ENCODE measurements at regions not wholly inside any gene's neighbourhood (a gene's known extent, or its start where the extent isn't known, plus 50 kb on each side); places are given as distances from the start of the nearest gene placed in this dataset.
"Not testable (repeated sequence)": the region's sequence is repeated elsewhere in the genome, so short reads cannot be mapped to it uniquely, and the experiment has no call there.

DNA sequence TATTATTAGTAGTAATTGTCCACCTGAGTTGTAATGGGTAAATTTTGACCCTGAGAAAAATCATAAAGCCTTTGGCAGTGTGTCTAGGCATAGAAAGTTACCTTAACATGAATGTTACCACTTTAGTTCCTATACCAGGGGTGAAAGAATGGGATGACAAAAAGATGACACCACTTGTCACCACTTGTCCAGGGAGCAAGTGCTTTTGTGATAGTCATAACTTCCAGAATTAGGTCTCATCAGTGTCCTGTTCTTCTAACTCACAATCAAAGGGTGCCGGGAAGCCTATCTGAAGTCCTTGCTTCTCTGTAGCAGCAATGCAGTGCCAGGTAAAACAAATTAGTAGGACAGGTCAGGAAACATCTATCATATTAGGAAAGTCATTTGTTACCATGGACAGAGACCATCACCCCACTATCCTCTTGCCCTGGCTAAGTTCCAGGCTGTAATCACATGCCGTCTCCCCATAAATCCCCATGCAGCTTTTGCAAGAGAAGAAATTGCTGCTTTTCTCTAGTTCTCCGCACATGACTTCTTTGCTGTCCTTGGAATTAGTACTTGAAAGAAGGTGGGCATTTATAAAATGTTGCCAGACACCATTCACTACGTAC, 156.5 kb upstream of the SGCD start:
- DNase-seq = no peak

DNA sequence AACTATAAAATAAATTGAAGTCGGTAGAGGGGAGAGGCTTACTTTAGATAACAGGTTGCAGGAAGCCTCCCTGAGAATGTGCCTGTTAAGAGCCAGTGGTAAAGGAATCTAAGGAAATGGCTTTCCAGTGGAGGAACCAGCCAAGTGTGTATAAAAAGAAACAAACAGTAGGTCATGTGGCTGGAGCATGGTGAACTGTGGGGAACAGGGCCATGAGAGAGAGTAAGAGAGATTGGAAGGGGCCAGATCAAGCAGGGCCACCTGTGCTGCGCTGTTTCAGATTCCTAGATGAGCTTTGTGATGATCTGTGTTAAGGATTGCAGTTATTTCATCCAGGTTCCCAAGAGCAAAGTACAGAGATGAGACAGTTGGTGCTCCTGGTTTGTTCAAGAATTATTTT, 152.7 kb upstream of the SGCD start:
- DNase-seq = no peak

DNA sequence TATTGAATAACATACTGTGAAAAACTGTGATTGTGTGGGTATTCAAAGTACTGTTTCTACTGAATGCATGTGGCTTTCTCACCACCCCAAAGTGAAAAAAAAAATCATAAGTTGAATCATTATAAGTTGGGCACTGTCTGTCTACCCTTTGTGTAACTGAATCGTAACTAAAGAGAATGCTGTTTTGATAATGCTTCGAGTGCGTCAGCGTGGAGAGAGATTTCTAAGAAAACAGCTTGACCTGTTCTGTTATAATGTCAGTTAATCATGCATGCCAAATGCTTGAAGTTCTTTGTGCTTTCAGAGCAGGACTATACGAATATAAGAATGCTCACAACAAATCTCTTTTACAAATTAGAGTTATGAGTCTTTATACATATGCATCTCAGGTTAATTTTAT, 148.8 kb upstream of the SGCD start:
- DNase-seq = no peak

DNA sequence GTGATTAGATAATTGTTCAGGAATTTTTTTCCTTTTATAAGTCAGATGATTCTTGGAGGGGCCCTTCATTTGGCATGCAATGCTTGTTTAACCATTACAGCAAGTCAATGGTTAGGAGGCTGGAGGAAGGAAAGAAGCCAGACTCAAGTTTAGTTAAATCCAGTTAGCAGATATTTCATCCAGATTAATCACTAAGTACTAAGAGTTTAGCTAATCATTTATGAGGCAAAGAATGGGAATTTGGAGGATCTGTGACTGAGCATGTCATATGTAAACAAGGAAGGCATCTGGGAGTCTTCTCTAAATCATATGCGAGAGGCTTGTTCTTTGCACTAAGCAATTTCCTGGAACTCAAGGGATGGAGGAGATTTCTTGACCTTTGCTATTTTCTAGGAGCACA, 145.3 kb upstream of the SGCD start:
- no peak for DNase-seq

DNA sequence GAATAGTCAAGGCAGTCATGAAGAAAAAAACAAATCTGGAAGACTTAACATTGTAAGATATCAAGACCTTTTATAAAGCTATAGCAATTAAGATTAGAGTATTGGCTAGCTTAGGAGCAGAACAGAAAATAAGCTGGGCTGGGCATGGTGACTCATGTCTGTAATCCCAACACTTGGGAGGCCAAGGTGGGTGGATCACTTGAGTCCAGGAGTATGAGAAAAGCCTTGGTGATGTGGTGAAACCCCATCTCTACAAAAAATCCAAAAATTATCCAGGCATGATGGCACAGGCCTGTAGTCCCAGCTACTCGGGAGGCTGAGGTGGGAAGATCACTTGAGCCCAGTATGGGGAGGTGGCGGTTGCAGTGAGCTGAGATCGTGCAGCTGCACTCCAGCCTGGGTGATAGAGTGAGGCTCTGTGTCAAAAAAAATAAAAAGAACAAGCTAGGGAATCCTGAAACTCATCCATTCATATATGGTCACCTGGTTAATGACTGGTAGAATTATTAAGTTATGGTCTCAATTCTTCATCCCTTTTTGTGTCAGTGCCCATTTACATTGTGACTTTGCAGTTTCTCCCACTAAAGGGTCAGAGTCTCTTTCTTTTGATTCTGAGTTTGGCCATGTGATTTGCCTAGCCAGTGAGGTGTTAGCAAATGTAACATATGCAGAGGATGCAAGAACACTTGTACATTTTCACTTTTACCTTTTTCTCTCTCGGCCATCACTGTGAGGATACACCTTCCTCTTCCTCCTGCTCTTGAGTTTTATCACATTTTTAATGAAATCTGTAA, 144.6 kb upstream of the SGCD start:
- no peak for DNase-seq

DNA sequence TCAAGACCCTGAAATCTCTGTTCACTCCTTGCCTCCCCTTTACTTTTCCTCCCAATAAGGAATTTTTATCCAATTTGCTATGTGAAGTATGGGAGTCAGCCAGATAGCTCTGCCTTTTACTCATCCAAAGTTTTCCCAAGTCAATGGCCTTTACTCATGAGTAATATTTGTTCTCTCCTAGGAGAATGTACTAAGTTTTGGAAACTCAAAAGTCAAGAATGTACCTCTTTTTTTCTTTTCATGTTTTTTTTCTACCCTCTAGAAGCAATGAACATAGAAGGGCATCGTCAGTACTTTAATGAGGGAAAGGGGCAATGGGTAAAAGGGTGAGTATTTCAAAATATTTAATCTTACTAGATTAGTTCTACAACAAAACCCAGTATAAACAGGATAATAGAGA, 140.2 kb upstream of the SGCD start:
- DNase-seq = no peak

DNA sequence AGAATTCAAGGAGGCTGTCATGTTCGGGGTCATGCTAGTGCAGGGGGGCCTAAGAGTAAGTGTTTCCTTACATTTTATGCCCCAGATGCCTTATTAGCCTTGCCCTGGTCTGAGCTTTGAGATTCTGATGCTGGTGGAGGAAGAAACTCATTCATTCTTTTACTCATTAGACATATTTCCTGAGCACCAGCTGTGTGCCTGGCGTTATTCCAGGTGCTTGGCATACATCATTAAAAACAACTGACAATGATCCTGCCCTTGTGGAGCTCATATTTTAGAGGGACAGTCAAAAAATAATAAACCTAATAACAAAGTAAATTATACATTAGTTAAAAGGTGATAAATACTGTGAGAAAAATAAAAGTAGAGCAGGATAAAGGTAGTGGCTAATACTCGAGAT, 138.9 kb upstream of the SGCD start:
- DNase-seq = no peak

DNA sequence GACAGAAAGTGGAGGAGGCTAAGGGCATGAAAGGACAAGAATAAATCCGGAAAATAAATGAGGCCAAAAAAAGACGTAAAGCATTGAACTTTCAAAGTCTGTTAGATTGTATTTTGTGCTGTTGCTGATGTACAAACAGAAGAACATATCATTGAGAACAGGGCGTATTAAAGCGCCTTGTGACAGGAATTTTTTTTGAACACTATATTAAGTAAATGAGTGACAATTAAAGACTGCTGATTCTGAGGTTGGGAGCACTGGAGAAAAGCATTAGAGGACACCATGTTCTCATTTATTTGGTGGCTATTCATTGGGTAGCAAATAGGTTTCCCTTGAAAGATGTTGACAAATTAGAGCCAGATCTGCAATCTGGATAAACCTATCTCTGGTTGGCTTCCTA, 137.3 kb upstream of the SGCD start:
- no peak for DNase-seq

DNA sequence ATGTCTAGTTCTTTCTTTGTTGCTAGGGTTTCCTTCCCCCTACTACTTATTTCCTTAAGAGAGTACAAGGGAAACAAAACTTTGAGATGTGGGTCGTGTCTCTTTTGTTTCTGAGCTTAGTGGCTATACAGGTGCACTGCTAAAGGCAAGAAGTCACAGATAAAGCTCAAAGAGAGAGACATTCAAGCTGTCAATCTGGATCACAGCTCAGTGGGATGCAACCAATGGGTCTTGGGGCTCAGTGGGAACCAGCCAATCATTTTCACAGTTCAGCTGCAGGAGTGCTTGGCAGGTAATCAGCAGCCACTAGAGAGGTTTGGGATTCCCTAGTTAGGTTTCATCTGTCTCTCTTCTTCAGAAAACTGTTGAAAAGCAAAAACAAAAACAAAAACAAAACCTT, 135.4 kb upstream of the SGCD start:
- DNase-seq = no peak

DNA sequence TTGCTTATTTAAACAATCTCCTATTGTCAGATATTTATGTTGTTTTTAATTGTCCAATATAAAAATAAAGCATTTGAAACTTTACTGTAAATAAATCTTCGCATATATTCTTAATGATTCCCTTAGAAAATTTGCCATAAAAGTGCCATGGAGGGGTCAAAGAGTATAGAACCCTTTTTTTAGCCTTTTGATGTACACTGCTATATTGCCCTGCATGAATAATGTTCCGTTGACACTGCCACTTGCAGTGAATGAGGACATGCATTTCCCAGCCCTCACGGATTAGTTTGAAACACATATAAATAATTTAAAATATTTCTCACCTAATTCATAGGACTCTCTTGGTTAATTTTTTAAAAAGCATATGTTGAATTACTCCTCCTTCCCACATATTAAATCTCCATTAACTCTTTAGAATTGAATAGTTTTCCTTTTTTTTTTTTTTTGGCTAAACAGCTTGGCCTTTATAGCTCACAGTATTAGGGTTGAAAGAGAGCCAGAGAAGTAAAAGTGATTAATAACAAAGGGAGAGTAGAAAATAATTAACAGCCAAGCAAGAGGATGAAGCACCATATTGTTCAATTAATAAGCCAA, 129.8 kb upstream of the SGCD start:
- no peak for DNase-seq

DNA sequence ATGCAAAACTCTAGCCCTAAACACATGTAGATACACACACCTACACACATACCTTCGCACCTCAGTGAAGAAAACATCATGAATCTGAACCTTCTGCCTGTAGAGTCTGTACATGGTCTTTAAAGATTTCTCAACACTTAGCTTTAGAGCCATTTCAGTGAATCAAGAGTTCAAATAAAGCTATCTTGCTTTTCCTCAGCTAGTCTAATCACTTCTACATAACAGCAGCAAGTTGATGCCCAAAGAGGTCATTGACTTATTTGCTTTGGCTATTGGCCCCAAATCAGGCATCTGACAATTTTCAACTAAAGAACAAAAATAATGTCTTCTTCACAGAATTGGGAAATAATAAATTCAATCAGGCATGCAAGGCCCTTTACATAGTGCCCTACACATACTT, 127.9 kb upstream of the SGCD start:
- DNase-seq = no peak

DNA sequence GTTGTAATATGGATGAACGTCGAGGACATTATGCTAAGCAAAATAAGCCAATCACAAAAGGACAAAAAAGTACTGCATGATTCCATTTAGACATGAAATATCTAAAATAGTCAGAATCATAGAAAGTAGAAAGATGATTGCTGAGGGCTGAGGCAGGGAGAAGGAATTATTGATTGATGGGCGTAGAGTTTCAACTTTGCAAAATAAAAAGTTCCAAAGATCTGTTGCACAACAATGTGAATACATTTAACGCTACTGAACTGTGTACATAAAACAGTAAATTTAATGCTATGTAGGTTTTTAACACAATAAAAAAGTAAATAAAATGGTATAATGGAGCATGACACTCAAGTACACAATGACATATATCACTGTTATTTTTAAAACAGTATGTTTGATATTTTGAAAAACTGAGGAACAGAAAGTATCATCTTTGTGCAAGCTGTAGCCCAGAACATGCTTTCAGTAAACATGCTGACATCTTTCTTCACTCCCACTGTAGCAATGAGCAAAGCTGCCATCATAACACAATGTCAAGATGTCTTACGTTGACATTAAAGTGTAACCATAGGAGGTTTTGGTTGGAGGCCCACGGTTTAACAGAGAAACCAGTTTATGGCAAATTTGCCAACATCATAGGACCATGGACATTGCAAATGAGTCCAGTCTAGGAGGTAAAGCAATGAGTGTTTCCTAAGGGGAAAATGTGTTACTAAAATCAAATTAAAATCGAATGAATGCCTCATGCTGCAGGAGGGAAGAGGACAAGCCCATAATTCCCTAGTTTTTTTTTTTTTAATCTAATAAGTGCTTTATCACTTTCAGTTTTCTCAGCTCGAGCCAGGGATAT, 125.8 kb upstream of the SGCD start:
- DNase-seq = no peak

DNA sequence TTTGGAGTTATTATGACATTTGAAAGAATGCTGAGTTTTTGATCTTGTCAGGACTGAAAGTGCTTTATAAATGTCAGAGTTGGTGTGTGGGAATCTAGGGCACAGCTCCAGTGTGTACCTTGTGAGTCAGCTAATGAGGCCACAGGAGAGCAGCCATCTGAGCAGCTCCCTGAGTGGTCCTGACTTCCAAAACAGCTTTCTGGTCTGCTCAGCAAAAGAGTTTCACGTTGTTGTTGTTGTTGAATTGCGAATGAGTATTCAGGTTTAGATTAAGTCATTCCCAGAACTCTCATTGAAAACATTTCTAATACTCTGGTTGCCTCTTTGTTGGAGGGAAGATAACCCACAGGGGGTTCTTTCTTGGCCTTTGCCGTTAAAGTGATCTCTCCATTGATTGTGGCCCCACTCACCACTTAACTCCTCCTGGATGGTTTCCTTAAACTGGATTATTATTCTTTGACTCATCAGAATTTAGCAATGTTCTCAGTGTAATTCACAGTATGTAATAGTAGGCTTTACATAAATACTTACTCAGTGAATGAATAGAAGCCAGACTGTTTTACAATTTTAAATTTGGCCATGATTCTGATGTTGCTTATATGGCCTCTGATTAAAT, 125.1 kb upstream of the SGCD start:
- no peak for DNase-seq

DNA sequence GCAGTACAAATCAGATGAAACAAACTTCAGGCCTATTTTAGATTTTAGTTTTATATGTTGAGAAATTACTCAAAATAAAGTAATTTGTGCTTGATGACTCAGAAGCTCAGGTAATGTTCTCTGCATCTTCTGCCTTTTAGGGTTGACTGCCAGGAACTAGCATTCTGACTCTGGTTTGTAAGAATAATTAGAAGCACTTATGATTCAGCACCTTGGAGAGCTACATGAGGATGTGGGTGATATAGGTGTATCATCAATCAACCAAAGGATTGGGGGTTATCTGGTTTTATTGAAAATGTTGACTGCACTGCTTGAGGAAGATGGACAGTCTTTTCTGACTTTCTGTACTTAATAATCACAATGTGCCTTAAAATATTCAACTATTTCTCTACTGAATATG, 118.7 kb upstream of the SGCD start:
- DNase-seq = no peak

DNA sequence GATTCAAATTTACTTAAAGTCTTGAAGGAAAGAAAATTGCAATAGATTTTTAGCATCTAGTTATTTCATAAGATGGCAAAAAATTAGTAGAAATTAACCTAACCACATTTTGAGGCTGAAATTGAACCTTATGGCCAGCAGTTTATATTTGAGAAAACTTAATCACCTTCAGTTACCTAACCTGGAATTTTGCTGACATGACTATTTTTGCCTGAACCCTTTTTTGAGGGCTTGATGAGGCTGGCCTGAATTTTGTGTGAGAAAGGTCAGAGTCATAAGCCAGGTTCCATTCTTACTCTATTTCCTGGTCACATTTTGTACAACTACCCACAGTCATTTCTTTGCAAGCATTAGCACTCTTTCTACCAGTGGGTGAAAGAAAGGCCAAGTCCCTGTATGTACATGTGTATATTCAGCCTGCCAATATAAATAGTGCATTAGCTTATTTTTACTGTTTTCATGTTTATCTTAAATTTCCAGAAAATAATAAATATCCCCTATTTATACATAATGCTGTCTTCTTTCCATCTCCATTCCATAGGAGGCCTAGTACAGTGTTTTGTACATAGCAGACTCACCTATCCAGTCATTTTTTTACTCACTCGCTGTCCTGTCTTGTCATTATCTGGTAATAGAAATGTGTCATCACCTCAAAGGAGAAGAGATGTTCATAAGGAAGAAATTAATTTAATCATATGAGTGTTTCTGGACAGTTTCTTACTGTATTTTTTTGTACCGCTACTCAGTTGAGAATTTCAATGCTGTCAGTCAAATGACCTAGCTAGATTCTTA, 108.4 kb upstream of the SGCD start:
- no peak for DNase-seq

DNA sequence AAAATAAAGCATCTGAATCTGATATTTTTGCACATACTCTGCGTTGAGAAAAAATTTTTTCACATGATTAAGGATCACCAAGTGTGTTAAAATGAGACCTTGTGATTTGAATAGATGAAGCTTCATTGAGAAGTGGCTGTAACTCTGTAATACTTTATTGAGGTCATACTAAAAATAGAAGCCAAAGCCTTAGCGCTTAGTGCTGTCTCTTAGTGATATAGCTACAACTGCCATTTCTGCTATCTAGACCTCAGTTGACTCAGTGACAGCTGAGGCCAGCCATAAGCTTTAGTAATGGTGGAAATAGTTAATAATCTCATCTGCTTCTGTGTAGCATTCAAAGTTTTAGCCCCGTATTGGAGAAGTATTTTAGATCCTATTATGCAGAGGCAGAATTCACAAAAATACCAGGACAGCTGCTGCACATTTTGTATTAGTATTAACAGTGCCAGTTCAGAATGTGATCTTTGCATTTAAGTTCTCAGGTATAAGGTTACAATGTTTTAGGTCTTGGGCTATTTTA, 107.4 kb upstream of the SGCD start:
- no peak for DNase-seq

DNA sequence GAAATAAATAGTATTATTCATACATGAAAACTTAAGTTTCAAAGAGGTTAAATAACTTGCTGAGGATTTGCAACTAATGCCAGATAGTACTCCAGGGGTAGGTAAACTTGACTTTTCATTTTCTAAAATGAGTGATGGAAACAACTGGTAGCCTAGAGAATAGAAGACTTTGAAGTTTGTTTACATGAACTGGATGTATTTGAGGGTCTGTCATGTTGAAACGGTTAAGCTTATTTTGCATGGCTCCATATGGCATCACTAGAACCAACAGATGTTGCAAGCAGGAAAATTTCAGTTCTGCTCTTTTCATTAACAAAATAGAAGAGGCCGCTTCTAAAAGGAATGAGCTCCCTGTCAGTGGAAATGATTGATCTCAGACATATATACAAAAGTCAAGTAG, 105.1 kb upstream of the SGCD start:
- no peak for DNase-seq

DNA sequence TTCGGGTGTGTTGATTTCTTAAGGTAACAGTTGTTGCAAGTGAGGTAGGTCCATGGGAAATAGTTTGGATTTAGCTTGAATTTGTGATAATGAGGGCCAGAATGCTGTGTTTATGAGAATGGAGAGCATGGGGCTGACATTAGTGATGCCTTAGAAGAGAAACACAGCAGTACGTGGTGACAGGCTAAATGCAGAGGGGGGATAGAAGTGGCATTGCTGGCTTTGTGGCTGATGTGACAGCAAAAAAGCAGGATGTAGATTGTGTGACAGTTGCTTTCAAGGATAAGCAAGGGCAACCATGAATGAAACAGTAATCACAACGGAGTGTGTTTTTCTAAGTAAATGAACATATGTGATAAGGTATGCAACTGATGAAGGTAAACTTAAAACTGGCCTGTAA, 103.4 kb upstream of the SGCD start:
- no peak for DNase-seq

DNA sequence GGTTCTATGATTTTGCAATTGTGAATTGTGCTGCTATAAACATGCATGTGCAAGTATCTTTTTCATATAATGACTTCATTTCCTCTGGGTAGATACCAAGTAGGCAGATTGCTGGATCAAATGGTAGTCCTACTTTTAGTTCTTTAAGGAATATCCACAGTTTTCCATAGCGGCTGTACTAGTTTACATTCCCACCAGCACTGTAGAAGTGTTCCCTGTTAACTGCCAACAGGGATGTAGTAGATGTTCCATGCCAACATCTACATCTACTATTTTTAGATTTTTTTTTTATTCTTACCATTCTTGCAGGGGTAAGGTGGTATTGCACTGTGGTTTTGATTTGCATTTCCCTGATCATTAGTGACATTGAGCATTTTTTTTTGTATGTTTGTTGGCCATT, 100.5 kb upstream of the SGCD start:
- not testable (repeated sequence) for DNase-seq

DNA sequence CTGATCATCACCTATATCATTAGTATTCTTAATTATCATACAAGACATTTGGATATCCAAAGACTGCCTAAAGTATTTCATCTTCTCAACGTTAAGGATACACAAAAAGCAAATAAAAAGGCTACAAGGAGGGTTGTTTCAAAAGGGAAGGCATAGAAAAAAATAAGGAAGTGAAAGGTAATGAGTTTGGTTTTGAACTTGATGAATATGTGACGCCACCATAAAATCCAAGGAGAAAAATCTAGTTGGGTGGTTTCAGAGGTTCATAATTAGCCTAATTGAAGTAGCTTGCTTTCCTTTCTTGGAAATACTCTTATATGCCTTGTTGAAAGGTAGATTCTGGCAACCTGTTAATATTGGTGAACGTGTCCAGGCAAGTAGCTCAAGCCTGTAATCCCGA, 96.1 kb upstream of the SGCD start:
- no peak for DNase-seq

DNA sequence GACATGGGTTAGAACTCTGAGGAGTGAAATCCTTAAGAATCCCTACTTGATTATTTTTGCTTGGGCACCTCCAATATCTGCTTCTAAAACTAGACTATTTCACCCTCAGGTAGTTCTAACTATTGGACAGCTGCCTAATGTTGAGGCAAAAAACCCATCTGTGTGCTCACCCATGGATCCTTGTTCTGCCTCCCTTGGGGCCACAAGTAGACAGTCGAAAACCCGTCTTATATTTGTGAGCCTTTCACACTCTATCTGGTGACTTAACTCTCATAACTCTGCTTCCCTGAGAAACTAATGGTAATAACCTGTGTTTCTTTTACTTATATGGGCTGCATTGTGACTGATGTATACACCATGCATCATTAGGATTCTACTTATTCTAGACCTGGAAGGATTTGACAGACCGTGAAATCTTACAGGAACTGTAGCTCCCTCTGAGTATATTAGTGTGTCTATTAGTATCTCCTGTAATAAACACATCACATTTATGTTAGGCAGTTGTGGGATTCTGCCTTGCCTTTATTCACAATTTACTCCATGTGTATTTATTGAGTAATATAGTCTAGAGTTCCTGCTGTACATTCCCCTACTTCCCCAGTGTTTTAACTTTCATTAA, 94.6 kb upstream of the SGCD start:
- DNase-seq = no peak

DNA sequence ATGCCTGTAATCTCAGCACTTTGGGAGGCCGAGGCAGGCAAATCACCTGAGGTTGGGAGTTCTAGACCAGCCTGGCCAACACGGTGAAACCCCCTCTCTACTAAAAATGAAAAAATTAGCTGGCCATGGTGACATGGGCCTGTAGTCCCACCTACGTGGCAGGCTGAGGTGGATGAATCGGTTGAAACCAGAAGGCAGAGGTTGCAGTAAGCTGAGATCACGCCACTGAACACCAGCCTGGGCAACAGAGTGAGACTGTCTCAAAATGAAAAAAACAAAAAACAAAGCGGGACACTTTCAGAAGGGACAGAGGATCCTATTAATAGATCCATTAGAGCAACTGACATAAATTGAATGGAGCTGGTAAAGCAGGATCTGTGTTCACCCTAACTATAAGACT, 89.6 kb upstream of the SGCD start:
- DNase-seq = no peak
